Cardiac fibroblast (primary cell): ENCODE measurements at regions not wholly inside any gene's neighbourhood (a gene's known extent, or its start where the extent isn't known, plus 50 kb on each side); places are given as distances from the start of the nearest gene placed in this dataset.

ENCODE experiments used
- DNase-seq, 2 donors: peaks; one replicate each; pipeline versions ENCODE4 v3.0.0 to v3.0.0-alpha.2; 2010; ENCODE audit warnings: low read depth in 2 of 2
- H3K4me3 ChIP-seq, 2 donors: replicated peaks in 1 of 2; 1 replicate in 1 of 2; 2 replicates in 1 of 2; pipeline ENCODE4 v1.5.1; 2011; ENCODE audit warnings: low read depth in 2 of 2, low read length in 2 of 2, mild to moderate bottlenecking in 2 of 2, moderate library complexity in 1 of 2
- CTCF ChIP-seq: IDR thresholded peaks from one replicate; pipeline ENCODE4 v1.5.1; 2011; ENCODE audit warnings: low read depth, mild to moderate bottlenecking, low read length, inconsistent platforms

GRCh38 chr6:145262771-145263170, 472.5 kb downstream of the EPM2A start:
- no peak for DNase-seq
- no peak for TF ChIP-seq CTCF
- H3K4me3 ChIP-seq = no peak overlapping the region

- H3K4me3 ChIP-seq = no peak overlapping the region
- TF ChIP-seq CTCF = no peak
- no peak for DNase-seq
These were observed 471.5 kb downstream of the EPM2A start for GRCh38 chr6:145263778-145264211.

- no peak for DNase-seq
- no peak overlapping the region for H3K4me3 ChIP-seq
- no peak for TF ChIP-seq CTCF
These were observed 468.8 kb downstream of the EPM2A start for GRCh38 chr6:145266432-145267075.

GRCh38 chr6:145267076-145267867, 468.0 kb downstream of the EPM2A start:
- TF ChIP-seq CTCF = no peak
- no peak overlapping the region for H3K4me3 ChIP-seq
- no peak for DNase-seq

GRCh38 chr6:145270464-145270863, 464.9 kb downstream of the EPM2A start:
- no peak for DNase-seq
- TF ChIP-seq CTCF = no peak
- no peak overlapping the region for H3K4me3 ChIP-seq

- no peak for DNase-seq
- no peak overlapping the region for H3K4me3 ChIP-seq
- TF ChIP-seq CTCF = no peak
These were observed 464.3 kb downstream of the EPM2A start for GRCh38 chr6:145271040-145271439.
